KOPT-K1 (cell line): ENCODE measurements at regions not wholly inside any gene's neighbourhood (a gene's known extent, or its start where the extent isn't known, plus 50 kb on each side); places are given as distances from the start of the nearest gene placed in this dataset.

ENCODE experiments used
- H3K27ac ChIP-seq: fragments of 200-600 bp; sonication (generic); 2 replicates; pipeline ENCODE4 v1.5.1; 2016; ENCODE audit warnings: antibody characterized with exemption, mild to moderate bottlenecking, low read depth, low read length; ENCODE audit not compliant: poor library complexity, severe bottlenecking
- H3K36me3 ChIP-seq: fragments of 200-600 bp; sonication (generic); 2 replicates; pipeline ENCODE4 v1.5.1; 2017; ENCODE audit warnings: antibody characterized with exemption, mild to moderate bottlenecking, low read length, moderate library complexity; ENCODE audit not compliant: insufficient read depth
- H3K9me3 ChIP-seq: fragments of 200-600 bp; sonication (generic); 2 replicates; pipeline ENCODE4 v1.5.1; 2017; ENCODE audit warnings: antibody characterized with exemption, low read length, mild to moderate bottlenecking; ENCODE audit not compliant: insufficient read depth, poor library complexity, severe bottlenecking

GRCh38 chr2:34912084-34912483 is 1313.0 kb upstream of the FAM98A start:
- H3K36me3 ChIP-seq, result no peaks in the 10 kb centered on the region
- H3K9me3 ChIP-seq, result no peaks in the 10 kb centered on the region
- no peak overlapping the region for H3K27ac ChIP-seq

DNA sequence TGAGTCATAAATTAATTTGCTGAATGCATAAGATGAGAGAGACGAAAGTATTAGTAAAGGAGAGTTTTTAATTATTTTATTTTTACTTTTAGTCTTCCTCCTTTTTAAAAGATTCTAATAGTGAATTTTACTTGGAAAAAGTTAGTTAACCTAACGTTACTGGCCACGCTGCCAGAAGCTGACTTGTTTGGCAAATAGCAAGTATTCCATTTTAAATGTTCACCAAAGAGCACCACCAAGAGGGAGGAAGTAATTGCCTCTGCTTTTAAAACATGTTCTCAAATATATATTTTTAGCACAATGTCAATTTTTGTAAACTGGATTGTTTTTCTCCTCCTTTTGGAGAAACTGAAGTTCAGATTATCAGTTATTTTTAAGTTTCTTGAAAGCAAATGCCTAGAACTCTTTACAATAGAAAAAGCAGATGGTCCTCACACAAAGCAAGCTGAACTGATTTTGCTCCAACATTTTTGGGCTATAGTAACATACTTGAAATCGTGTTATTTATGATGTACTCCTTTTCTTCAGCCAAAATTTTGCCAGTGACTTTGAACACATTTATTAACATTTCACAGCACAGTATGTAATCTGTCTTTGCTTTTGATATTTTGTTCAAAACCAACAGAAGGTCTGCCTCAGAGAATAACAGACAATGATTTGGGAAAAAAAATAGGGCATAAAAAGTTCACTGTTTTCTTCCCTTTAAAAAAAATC is 1311.0 kb upstream of the FAM98A start:
- Histone ChIP-seq H3K27ac (no peak overlapping the region), H3K36me3 (no peaks in the 10 kb centered on the region)

DNA sequence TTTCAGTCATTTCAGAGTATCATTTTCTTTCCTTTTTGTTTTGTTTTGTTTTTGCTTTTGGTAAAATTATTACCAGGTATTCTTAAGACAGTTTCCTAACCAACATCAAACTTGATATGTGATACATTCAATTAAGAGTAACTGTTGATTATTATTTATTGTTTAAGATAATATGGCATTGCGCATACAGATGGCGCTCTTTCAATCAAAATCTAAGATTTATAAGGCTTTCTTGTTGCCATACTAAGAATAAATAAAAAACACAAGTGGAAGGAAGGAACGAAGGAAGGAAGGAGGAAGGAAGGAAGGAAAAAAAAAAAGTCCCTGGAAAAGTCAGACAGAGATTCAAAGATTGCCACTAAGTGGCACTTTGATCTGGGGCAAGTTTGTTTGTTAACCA is 1308.7 kb upstream of the FAM98A start:
- Histone ChIP-seq H3K9me3 (no peaks in the 10 kb centered on the region), H3K27ac (no peak overlapping the region), H3K36me3 (no peaks in the 10 kb centered on the region)

More for the DNA sequence above, 1311.0 kb upstream of the FAM98A start:
- no peaks in the 10 kb centered on the region for H3K9me3 ChIP-seq

DNA sequence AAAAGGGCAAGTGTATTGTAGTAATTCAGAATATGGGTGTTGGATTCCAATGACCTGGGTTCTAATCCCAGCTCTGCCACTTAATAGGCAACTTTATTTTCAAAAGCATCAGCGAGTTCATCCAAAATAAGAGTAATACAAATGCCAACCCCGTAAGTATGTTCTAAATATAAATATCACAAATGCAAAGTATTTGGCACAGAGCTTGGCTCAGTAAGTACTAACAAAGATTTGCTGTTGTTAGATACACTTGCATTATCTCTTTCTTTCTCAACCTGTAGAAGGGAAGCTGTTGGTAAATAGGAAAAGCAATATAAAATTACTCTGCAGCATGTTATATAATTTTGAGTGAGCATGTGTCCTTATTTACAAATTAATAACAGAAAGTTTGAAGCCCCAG is 1302.6 kb upstream of the FAM98A start:
- Histone ChIP-seq H3K36me3 (no peaks in the 10 kb centered on the region), H3K27ac (no peak overlapping the region), H3K9me3 (no peaks in the 10 kb centered on the region)

DNA sequence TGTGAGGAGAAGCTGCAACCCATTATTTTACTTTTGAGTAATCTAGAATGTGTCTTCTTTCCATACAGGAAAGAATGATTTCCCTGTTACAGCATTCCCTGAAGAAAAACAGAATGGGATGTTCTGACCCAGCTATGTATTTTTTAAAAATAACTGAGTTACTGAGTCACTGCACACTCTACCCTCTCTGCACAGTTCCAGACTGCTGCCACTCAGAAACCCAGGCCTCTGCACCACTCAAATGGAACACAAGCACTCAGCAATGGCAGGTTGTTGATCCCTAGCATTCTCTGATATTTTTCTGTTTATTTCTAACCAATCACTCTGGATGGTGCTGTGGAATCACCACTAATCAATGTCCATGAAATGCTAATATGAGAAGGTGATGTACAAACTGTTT is 1300.0 kb upstream of the FAM98A start:
- H3K36me3 ChIP-seq, result no peaks in the 10 kb centered on the region
- H3K27ac ChIP-seq, result no peak overlapping the region
- H3K9me3 ChIP-seq, result no peaks in the 10 kb centered on the region

DNA sequence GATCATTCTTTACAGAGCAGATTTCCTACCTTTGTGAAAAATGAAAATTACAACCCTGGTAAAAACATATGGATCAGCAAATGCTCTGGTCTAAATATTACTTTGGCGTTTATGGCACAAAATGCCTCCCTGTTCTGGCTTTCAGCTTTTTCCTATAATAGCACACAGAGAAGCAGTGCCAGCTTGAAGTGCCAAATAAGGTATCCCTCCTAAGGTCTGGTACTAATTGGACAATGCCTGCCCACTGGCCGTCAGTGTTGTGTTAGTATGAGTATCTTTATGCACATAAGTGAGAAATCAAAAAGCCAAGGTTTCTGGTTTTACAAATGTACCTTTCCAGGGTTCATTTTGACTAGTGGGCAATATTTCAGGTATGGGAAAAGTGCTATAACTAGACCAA is 1293.7 kb upstream of the FAM98A start:
- Histone ChIP-seq H3K27ac (no peak overlapping the region), H3K36me3 (no peaks in the 10 kb centered on the region), H3K9me3 (no peaks in the 10 kb centered on the region)

DNA sequence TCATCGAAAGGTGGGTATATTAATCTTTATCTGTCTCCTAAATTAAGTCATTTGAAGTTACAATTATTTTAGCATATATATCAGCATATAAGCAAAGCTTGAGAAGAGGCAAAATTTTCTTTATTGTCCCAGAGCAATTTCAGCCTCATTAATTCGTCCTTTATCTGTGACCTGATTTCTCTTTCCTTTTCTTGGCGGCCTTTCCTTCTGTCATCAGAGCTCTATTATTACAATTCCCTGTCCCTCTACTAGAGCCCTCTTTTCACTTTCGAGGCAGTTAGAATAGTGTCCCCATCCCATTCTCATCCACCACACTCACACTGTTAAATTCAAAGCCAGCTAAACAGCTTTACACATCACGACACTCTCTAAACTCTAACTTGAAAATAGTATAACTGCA is 1293.2 kb upstream of the FAM98A start:
- H3K36me3 ChIP-seq, result no peaks in the 10 kb centered on the region
- no peak overlapping the region for H3K27ac ChIP-seq
- no peaks in the 10 kb centered on the region for H3K9me3 ChIP-seq

- Histone ChIP-seq H3K36me3 (no peaks in the 10 kb centered on the region), H3K9me3 (no peaks in the 10 kb centered on the region), H3K27ac (no peak overlapping the region)
Observed at GRCh38 chr2:34875091-34875745, 1276.1 kb upstream of the FAM98A start.

DNA sequence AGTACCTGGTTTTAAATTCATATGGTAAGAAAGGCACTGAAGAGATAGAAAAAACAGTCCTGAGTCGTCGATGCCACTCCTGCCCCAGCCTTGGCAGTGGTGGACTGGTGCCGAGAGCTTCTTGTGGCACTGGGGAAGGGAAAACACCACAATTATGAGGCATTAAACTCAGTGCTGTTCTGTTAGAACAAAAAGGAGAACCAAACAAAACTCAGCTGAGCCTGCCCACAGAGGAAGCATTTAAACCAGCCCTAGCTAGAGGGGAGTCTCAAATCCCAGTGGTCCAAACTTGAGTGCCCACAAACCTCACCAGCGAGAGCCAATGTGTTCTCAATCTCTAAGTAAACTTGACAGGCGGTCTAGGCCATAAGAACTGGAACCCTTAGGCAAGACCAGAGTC is 1254.5 kb upstream of the FAM98A start:
- Histone ChIP-seq H3K36me3 (no peaks in the 10 kb centered on the region), H3K9me3 (peaks cover 8% of the 10 kb centered on the region), H3K27ac (no peak overlapping the region)

DNA sequence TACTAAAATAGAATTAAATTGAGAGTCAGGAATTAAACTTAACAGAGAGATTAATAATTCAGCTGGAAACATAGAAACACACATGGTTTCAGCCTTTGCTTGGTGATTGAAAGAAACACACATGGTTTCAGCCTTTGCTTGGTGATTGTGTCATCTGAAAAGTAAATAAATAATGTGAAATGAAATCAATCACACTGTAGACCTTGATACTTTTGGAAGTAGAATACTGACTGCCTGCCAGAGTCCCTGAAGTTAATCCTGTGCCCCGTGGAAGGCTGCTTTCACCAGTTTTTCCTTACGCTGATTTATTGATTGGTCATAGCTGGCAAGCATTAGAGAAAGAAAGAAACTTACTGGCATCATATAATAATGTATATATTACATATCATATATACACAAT is 1252.7 kb upstream of the FAM98A start:
- no peaks in the 10 kb centered on the region for H3K36me3 ChIP-seq
- peaks cover 8% of the 10 kb centered on the region for H3K9me3 ChIP-seq
- H3K27ac ChIP-seq, result no peak overlapping the region

- H3K36me3 ChIP-seq, result no peaks in the 10 kb centered on the region
- peaks cover 2% of the 10 kb centered on the region for H3K9me3 ChIP-seq
- no peak overlapping the region for H3K27ac ChIP-seq
Observed at GRCh38 chr2:34849827-34850226, 1250.7 kb upstream of the FAM98A start.

DNA sequence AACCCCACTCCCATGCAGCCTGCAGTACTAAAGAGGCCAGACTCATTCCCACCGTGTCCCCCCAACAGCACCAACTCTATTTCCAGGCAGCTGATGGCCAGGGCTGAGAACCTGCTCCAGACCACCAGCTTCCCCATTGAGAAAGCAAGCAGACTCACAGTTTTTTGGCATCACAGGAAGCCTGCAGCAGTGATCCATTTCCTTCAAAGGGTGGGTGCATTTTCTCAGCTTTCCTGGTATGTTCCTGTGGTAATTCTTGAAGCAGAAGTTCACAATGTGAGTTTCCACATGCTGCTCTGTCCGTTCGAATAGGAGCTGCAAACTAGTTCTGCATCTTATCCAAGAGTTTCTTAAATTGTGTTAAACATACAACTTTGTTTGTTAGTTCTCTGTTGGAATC is 1249.6 kb upstream of the FAM98A start:
- no peak overlapping the region for H3K27ac ChIP-seq

GRCh38 chr2:34848132-34848531 is 1249.0 kb upstream of the FAM98A start:
- Histone ChIP-seq H3K36me3 (no peaks in the 10 kb centered on the region), H3K9me3 (no peaks in the 10 kb centered on the region), H3K27ac (no peak overlapping the region)

More for the DNA sequence above, 1249.6 kb upstream of the FAM98A start:
- no peaks in the 10 kb centered on the region for H3K36me3 ChIP-seq
- no peaks in the 10 kb centered on the region for H3K9me3 ChIP-seq

- H3K36me3 ChIP-seq, result no peaks in the 10 kb centered on the region
Observed at GRCh38 chr2:34844629-34845028, 1245.5 kb upstream of the FAM98A start.

DNA sequence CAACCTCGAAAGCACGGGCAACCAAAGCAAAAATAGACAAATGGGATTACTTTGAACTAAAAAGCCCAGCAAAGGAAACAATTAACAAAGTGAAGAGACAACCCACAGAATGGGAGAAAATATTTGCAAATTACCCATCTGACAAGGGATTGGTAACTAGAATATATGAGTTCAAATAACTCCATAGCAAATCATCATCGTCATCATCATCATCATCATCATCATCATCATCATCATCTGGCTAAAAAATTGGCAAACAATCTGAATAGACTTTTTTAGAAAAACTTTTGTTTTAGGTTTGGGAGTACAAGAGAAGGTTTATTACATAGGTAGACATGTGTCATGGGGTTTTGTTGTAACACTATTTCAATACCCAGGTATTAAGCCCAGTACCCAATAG is 1239.3 kb upstream of the FAM98A start:
- Histone ChIP-seq H3K9me3 (no peaks in the 10 kb centered on the region), H3K36me3 (no peaks in the 10 kb centered on the region), H3K27ac (no peak overlapping the region)

More at GRCh38 chr2:34844629-34845028, 1245.5 kb upstream of the FAM98A start:
- Histone ChIP-seq H3K9me3 (no peaks in the 10 kb centered on the region), H3K27ac (no peak overlapping the region)

DNA sequence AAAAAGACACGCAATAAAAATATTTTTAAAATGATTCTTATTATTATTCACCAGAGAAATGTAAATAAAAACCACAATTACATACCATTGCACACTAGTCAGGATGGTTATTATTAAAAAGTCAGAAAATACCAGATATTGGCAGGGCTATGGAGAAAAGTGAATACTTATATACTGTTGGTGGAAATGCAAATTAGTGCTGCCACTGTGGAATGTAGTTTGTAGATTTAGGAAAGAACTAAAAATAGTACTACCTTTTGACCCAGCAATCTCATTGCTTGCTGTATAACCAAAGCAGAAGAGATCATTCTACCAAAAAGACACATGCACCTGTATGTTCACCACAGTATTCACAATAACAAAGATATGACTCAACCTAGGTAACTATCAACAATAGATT is 1237.3 kb upstream of the FAM98A start:
- Histone ChIP-seq H3K9me3 (no peaks in the 10 kb centered on the region), H3K27ac (no peak overlapping the region), H3K36me3 (no peaks in the 10 kb centered on the region)
